Gastroesophageal sphincter (tissue), 4 donors: ENCODE measurements at regions not wholly inside any gene's neighbourhood (a gene's known extent, or its start where the extent isn't known, plus 50 kb on each side); places are given as distances from the start of the nearest gene placed in this dataset.

Experiments used
- ATAC-seq: fragments of 150-250 bp; one replicate; pipeline ENCODE4 v1.9.1; 2016; ENCODE audit warnings: mild to moderate bottlenecking, moderate library complexity
- H3K27ac ChIP-seq, 4 donors: fragments of 200-600 bp; sonication (generic) in 3 of 4; 1 replicate in 3 of 4; 2 replicates in 1 of 4; pipeline ENCODE4 v1.5.1; 2016 to 2019
- H3K27me3 ChIP-seq: fragments of 200-600 bp; sonication (generic); one replicate; pipeline ENCODE4 v1.5.1; 2019
- H3K36me3 ChIP-seq, 2 donors: fragments of 200-600 bp; sonication (generic); one replicate each; pipeline ENCODE4 v1.5.1; 2019; ENCODE audit warnings: control low read depth in 1 of 2
- H3K4me1 ChIP-seq, 3 donors: fragments of 200-600 bp; sonication (generic); 1 replicate in 2 of 3; 2 replicates in 1 of 3; pipeline ENCODE4 v1.5.1; 2016 to 2019; ENCODE audit warnings: control low read depth in 2 of 3
- H3K4me3 ChIP-seq, 2 donors: fragments of 200-600 bp; sonication (generic); one replicate each; pipeline ENCODE4 v1.5.1; 2019; ENCODE audit warnings: mild to moderate bottlenecking in 1 of 2, moderate library complexity in 1 of 2
- H3K9me3 ChIP-seq, 3 donors: fragments of 200-600 bp; sonication (generic); one replicate each; pipeline ENCODE4 v1.5.1; 2017 to 2019; ENCODE audit warnings: control low read depth in 2 of 3
- CTCF ChIP-seq, 4 experiments: fragments of 200-600 bp in 2 of 4; fragments of 450-650 bp in 2 of 4; sonication (generic) in 1 of 4; IDR thresholded peaks; one replicate each; pipeline ENCODE4 v1.5.1; 2017 to 2019; ENCODE audit warnings: antibody characterized with exemption in 4 of 4, mild to moderate bottlenecking in 2 of 4, moderate library complexity in 2 of 4
- EP300 ChIP-seq: sonication (generic); formaldehyde crosslinking; IDR thresholded peaks from one replicate; pipeline ENCODE4 v1.6.1; 2017; ENCODE audit warnings: antibody characterized with exemption, mild to moderate bottlenecking
- POLR2A ChIP-seq, 2 donors: fragments of 450-650 bp; IDR thresholded peaks; one replicate each; pipeline ENCODE4 v1.6.1; 2017; ENCODE audit warnings: antibody characterized with exemption in 2 of 2, mild to moderate bottlenecking in 2 of 2, moderate library complexity in 1 of 2
- POLR2AphosphoS5 ChIP-seq: sonication (generic); formaldehyde crosslinking; IDR thresholded peaks from one replicate; pipeline ENCODE4 v1.6.1; 2017; ENCODE audit warnings: antibody characterized with exemption
- WGBS, 2 donors: methylation state at CpG; one replicate each; pipeline ENCODE4 v1.1.5; 2018; ENCODE audit warnings: low coverage in 1 of 2; 5-methylcytosine and 5-hydroxymethylcytosine counted together

- WGBS, 2 donors, result 77 to 79% methylated on average over 4 to 5 of the region's 5 CpGs
- H3K4me3 ChIP-seq, result no peak overlapping the region
- TF ChIP-seq CTCF (IDR thresholded peaks at IDR 0.05) (no peak), POLR2A (IDR thresholded peaks at IDR 0.05) (no peak), EP300 (no peak), POLR2AphosphoS5 (no peak)
- H3K36me3 ChIP-seq, result no peaks in the 10 kb centered on the region
- no peaks in the 10 kb centered on the region for H3K4me1 ChIP-seq
- no peak overlapping the region for H3K27ac ChIP-seq
- no peaks in the 10 kb centered on the region for H3K9me3 ChIP-seq
- no peaks in the 10 kb centered on the region for H3K27me3 ChIP-seq
- ATAC-seq, result no peak
These were observed 51.2 kb upstream of the HSPA9 start for GRCh38 chr5:138626333-138626944.

GRCh38 chr5:138625134-138625533 lies 49.9 kb upstream of the HSPA9 start:
- no peak for TF ChIP-seq EP300
- TF ChIP-seq POLR2AphosphoS5, result no peak
- TF ChIP-seq CTCF (IDR thresholded peaks at IDR 0.05), result no peak
- TF ChIP-seq POLR2A (IDR thresholded peaks at IDR 0.05), result no peak
- no peak overlapping the region for H3K4me3 ChIP-seq
- no peaks in the 10 kb centered on the region for H3K36me3 ChIP-seq
- ATAC-seq, result no peak
- H3K9me3 ChIP-seq, result no peaks in the 10 kb centered on the region
- H3K27ac ChIP-seq, result no peak overlapping the region
- no peaks in the 10 kb centered on the region for H3K4me1 ChIP-seq
- H3K27me3 ChIP-seq, result no peaks in the 10 kb centered on the region
- 77% methylated on average over 6 of the region's 6 CpGs; no CpG with 5 or more reads in 1 of the 2 donors for WGBS, 2 donors
